AG09309 (cell line): ENCODE measurements at regions not wholly inside any gene's neighbourhood (a gene's known extent, or its start where the extent isn't known, plus 50 kb on each side); places are given as distances from the start of the nearest gene placed in this dataset.

Experiments used
- DNase-seq: peaks from one replicate; pipeline ENCODE4 v3.0.0-alpha.2; 2010; ENCODE audit warnings: low read depth
- H3K4me3 ChIP-seq: 2 replicates; pipeline ENCODE4 v1.5.1; 2011; ENCODE audit warnings: mild to moderate bottlenecking, low read depth, low read length, moderate library complexity; ENCODE audit not compliant: control insufficient read depth
- CTCF ChIP-seq: IDR thresholded peaks from 2 replicates; pipeline ENCODE4 v1.5.1; 2011; ENCODE audit warnings: mild to moderate bottlenecking, low read depth, low read length, inconsistent platforms; ENCODE audit not compliant: insufficient read depth, control insufficient read depth; ENCODE audit errors: missing control alignments

DNA sequence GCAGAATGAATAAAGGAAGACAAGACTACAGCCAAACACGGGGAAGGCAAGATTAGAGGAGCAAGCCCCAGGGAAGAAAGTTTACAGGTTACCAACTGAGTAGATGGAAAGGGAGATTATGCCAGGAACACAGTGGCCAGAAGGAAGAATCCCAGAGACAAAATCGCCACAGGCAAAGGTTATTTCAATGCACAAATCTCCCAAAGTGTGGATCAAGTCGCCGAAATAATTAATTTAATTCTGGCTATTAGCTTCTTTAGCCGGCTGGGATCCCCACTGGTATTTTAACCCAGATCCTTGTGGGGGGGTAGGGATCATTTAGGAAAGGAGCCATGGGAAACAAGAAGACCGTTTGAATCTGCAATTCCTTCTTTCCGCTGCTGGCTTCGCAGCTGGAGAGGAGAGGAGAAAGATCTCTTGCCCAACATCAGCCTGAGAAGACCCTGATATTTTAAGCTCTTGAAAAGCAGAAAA lies 171.0 kb downstream of the DHX15 start:
- DNase-seq = no peak
- H3K4me3 ChIP-seq = no peak overlapping the region
- no peak for TF ChIP-seq CTCF

DNA sequence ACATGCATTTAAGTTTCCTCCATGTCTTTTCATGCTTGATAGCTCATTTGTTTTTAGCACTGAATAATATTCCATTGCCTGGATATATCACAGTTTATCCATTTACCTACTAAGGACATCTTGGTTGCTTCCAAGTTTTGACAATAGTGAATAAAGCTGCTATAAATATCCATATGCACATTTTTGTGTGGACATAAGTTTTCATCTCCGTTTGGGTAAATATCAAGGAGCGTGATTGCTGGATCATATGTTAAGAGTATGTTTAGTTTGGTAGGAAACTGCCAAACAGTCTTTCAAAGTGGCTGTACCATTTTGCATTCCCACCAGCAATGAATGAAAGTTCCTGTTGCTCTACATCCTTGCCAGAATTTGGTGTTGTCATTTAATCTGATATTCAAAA lies 172.5 kb downstream of the DHX15 start:
- no peak overlapping the region for H3K4me3 ChIP-seq
- no peak for DNase-seq
- no peak for TF ChIP-seq CTCF

DNA sequence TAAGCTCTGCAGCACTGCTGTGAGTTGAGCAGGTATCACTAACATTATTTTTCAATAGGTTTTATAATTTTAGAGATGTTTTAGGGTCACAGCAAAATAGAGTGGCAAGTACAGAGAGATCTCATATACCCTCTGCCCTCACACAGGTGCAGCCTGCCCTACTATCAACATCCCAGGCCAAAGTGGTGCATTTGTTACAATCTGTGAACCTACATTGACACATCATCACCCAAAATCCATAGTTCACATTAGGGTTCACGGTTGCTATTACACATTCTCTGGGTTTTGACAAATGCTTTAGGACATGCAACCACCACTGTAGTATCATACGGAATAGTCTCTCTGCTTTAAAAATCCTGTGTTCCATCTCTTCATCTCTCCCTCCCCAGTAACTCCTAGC lies 173.1 kb downstream of the DHX15 start:
- TF ChIP-seq CTCF = no peak
- DNase-seq = no peak
- no peak overlapping the region for H3K4me3 ChIP-seq

- no peak for DNase-seq
- no peak for TF ChIP-seq CTCF
- H3K4me3 ChIP-seq = no peak overlapping the region
These were observed 175.7 kb downstream of the DHX15 start for GRCh38 chr4:24408640-24409039.

DNA sequence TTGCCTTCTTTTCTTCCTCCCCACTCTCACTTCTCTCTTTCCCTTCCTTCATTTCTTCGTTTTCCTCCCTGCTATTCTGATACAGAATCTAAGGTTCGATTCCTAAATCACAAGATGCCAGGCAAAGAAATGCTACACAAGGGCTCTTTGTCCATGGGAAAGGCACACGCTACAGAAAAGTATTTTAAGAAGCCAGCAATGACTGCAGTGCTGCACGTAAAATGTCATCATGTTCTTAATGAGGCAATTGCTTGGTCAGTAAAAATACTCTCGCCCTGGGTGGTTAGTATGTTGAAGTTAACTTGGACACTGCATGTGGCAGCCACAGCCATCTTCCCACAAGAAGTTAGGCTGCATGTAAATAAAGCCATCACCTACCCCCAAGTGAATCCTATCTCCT lies 178.4 kb downstream of the DHX15 start:
- no peak for DNase-seq
- no peak overlapping the region for H3K4me3 ChIP-seq
- TF ChIP-seq CTCF = no peak

DNA sequence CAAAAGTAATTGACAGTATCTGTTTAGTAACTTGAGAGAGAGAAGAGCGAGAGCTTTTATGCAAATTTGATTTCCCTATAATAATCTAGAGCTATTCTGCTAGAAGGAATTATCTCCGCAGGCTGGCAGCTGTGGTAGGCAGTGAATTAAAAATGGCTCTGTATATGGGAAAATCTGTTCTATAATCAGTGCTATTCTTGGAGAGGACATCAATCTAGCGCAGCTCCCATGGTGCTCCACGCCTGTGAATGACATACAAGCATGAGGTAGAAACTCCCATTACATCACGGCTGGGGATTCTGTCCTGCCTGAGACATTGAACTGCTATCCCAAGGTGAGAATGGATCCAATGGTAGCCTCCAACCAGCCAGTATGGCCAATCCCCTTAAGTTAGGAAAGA lies 179.0 kb downstream of the DHX15 start:
- TF ChIP-seq CTCF = no peak
- no peak overlapping the region for H3K4me3 ChIP-seq
- no peak for DNase-seq

DNA sequence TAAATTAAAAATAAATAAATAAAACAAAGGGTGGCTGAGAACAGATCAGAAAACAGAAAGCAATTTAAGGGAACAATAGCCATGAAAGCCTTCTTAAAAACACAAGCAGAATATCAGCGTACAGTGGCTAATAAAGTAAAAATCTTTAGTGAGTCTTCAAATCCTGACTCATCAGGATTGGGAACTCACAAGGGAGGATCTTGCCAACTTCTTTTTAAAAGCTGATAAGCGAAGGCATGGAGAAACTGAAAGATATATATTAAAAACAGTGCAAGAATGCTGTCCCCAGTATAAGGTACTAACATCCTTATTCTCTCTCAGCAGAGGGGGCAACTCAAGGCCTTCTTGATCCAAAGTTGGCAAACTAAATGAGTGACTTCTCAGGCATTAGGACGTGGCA lies 180.1 kb downstream of the DHX15 start:
- TF ChIP-seq CTCF = no peak
- H3K4me3 ChIP-seq = no peak overlapping the region
- DNase-seq = no peak
